Nucleus accumbens (tissue), 56 donors: ENCODE measurements at regions not wholly inside any gene's neighbourhood (a gene's known extent, or its start where the extent isn't known, plus 50 kb on each side); places are given as distances from the start of the nearest gene placed in this dataset.
"Not testable (repeated sequence)": the region's sequence is repeated elsewhere in the genome, so short reads cannot be mapped to it uniquely, and the experiment has no call there.

Source experiments
- DNase-seq, 56 donors: peaks; one replicate each; lab custom pipeline; 2025; lab: John Stamatoyannopoulos, UW

DNA sequence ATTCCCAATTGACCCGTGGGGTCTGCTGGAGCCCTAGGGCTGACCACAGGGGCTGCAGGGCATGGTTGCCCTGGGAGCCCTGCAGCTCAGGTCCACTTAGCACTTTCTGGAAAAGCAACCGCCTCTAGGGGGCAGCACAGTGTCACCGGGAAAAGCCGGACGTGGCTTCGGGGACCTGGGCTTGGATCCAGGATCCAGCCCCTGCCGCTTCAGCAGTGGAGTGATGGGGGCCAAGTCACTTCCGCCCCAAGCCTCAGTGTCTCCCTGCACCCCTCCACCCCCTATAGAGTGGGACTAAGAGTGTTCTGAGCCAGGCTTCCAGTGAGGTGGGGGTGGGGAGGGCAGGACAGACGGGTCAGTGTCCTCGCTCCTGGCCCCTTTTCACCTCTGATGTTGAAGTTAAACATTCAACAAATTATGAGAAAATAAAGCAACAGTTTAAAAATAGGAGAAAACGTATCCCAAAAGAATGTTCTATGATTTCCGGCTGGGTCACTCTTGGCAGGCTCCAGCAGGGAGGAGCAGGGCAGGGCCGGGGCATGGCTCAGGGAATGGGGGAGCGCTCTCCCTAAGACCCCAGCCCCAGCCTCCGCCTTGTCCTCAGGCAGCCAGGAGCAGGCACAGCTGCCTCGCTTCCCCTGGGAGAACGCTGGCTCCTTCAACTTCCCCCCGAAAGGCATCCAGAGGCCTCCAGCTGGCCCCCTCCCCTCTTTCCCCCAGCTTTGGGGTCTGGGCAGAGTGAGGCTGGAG is 96.5 kb upstream of the FGF3 start:
- peak in 21 of 56 donors; percentile 3 to 67 (median 31) for DNase-seq

DNA sequence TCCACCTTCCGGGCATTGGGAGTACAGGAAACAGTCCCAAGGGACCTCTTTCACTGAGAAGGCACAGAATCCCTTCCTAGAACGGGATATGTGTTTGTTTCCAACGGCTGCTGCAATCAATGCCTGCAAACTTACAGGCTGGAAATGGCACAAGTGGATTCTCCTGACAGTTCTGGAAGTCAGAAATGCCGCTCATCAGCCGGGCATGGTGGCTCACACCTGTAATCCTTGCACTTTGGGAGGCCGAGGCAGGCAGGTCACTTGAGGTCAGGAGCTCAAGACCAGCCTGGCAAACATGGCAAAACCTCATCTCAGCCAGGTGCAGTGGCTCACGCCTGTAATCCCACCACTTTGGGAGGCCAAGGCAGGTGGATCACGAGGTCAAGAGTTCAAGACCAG is 97.0 kb upstream of the FGF3 start:
- DNase-seq, result not testable (repeated sequence)

DNA sequence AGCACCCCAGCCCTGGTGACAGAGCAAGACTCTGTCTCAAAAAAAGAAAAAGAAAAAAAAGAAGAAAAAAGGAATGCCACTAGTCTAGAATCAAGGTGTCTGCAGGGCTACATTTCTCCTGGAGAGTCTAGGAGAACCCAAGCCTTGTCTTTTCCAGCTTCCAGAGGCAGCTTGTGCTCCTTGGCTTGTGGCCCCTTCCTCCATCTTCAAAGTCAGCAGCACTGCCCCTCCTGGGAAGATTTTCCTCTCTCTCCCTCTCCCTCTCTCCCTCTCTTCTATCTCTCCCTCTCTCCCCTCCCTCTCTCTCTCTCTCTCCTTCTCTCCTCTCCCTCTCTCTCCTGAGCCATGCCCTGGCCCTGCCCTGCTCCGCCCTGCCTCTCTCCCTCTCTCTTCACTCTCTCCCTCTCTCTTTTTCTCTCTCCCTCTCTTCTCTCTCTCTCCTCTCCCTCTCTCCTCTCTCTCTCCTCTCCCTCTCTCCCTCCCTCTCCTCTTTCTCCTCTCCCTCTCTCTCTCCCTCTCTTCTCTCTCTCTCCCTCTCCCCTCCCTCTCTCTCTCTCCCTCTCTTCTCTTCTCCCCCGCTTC is 97.7 kb upstream of the FGF3 start:
- no peak for DNase-seq

- no peak for DNase-seq
Observed at GRCh38 chr11:69917529-69917928, 98.3 kb upstream of the FGF3 start.

GRCh38 chr11:69918231-69918937 is 99.2 kb upstream of the FGF3 start:
- peak in 1 of 56 donors; percentile 19 for DNase-seq

DNA sequence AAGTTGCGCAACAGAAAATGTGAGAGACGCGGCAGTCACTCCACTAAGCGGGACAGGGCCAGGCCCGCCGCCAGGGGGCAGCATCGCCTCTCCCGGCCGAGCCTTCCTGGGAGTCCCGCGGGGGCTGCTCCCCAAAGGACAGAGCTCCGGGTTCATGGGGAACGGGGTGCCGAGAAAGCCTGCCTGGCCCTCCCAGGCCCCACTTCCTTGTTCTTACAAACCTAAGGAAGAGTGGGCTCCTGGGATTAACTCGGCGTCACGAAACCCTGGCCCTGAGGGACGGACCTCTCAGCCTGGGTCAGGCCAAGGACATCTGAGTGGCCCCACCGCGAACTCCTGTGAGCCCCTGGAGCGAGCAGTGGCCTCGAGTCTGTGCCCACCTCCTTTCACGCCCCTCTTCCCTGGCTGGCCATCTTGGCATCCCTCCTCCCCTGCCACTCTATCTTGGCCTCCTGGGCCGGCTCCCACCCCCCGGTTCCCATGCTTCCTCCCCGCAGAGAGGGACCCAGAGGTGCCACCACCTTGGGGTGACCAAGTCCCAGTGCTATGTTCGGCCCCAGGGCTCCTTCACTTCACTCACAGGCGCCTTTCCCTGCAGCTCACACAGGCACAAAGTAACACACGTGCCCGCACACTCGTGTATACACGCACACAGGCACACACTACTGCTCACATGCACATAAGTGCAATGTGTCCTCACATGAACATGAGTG is 99.9 kb upstream of the FGF3 start:
- peak in 32 of 56 donors; percentile 2 to 71 (median 22) for DNase-seq

DNA sequence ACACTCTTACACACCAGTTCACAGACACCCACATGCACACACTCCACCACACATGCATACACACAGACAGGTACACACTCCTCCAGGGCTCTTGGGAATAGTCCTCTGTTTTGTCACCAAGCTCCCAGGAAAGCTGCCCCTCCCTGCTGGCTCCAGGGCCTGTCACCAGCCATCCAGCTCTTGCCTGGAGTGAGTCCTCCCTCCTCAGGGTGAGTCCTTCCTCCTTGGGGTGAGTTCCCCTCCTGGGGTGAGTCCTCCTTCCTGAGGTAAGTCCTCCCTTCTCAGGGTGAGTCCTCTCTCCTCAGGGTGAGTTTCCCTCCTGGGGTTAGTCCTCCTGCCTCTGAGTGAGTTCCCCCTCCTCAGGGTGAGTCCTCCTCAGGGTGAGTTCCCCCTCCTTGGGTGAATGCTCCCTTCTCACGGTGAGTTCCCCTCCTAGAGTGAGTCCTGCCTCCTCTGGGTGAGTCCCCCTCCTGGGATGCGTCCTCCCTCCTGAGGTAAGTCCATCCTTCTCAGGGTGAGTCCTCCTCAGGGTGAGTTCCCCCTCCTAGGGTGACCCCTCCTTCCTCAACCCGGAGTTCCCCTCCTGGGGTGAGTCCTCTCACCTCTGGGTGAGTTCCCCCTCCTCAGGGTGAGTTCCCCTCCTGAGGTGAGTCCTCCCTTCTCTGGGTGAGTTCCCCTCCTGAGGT is 100.6 kb upstream of the FGF3 start:
- no peak for DNase-seq

DNA sequence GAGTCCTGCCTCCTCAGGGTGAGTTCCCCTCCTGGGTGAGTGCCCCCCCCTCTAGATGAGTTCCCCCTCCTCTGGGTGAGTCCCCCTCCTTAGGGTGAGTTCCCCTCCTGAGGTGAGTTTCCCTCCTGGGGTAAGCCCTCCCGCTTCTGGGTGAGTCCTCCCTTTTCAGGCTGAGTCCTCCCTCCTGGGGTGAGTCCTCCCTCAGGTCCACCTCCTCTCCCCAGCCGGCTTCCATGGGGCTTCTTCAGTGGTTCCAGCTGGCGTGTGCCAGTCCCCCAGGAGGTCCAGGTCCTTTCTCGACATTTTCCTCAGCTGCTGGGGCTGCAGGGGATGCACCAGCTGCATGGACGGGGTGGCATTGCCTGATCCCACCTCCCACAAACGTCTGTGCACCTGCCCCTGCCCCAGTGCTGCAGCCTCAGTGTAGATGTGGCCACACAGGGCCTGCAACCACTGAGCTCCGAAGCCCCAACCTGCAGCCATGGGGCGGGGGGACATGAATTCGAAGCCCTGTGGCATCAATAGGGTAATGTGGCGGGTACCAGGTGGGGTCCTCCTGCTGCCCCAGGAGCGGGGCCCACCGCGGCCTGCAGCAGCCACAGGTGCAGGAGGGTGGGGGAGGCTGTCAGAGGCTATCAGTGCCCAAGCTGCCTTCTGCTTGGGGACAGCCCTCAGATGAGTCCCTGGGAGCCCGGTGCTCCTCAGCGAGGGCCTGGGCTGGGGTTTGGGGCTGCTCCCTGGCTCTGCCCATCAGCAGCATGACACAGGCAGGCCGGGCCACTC is 101.3 kb upstream of the FGF3 start:
- DNase-seq, result no peak

GRCh38 chr11:69921128-69922014 is 102.2 kb upstream of the FGF3 start:
- DNase-seq, result no peak

GRCh38 chr11:69922015-69922595 is 102.9 kb upstream of the FGF3 start:
- no peak for DNase-seq

DNA sequence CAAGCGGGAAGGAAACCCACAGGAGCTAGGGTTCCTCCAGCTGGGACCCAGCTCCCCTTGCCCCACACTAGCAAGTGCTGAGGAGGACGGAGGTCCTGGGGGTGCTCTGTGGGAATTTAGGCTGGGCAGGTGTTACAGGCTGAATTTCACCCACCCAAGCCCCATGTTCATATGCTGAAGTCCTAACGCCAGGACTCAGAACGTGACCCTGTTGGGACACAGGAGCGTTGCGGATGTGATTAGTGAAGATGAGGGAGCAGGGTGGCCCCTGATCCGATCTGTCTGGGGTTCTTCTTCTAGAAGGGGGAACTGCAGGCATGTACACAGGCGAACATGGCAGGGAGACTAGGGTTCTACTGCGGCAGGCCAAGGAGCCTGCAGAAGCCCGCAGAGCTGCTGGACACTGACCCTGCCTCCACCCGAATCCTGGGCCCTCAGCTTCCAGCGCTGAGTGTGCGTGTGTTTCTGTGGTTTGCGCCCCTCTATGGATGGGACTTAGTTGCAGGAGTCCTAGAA is 103.4 kb upstream of the FGF3 start:
- no peak for DNase-seq

DNA sequence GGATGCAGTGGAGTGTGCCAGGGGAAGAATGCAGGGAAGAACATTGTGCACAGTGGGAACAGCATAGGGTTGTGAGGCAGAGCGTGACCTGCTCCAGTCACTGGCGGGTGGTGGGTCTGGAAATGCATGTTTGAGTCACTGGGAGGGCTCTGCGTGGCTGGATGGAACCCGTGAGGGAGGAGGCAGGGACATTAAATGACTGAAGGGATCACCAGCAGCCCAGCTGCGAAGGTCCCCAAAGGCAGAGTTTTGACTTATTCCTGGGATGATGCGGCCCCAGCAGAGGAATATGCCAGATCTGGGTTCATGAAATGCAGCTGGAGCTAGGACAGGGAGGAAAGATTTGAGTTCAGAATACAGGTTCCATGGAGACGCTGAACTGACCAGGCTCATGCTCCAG is 104.0 kb upstream of the FGF3 start:
- no peak for DNase-seq

GRCh38 chr11:69923641-69924307 is 104.6 kb upstream of the FGF3 start:
- no peak for DNase-seq

- no peak for DNase-seq
Observed at GRCh38 chr11:69924308-69925161, 105.3 kb upstream of the FGF3 start.

DNA sequence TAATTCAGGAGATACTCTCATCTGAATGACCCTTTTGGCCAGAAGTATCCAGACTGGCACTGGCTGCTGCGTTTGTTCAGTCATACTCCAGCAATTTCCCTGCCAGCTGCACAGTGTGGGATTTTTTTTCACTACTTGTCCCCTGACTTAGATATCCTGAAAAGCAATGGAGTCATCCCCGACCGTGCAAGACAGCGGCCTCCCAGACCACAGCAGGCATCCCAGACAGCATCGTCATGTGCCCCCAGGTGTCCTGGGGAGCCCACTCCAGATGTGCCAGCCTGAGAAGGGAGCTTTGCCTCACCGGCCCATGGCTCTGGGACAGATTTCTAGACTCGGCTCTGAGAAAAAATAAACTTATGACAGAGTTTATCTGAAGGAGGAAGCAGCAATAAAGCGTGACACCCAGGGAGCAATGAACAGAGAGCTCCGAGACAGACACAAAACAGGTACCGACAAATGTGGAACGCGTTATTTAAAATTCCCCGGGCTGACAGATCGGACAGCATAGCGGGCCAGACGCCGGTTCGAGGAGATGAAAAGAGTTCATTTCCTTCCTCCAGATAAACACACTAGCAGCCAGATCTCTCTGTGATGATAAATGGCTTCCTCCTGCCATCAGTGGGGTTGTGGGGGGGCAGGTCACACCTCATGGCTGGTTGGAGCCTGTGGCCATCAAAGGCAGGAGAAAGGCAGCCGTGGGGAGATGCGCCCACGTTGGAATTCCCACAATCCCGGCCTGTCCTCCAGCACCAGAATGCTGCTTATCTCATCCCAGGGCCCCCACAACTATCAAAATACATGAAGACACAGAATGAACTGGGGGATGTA is 106.4 kb upstream of the FGF3 start:
- no peak for DNase-seq
